Activated T-helper 1 cell treated with anti-CD3 and anti-CD28 coated beads, Interleukin-12 subunit alpha, Interleukin-12 subunit beta, Interleukin-2, Interleukin-4 antibody, amounts not matched to agents 30 ng/mL and 10 ng/mL and 1 ng/mL, durations not matched to agents 14 hours and 24 hours and 36 hours (primary cell): ENCODE measurements at regions not wholly inside any gene's neighbourhood (a gene's known extent, or its start where the extent isn't known, plus 50 kb on each side); places are given as distances from the start of the nearest gene placed in this dataset.
"Not testable (repeated sequence)": the region's sequence is repeated elsewhere in the genome, so short reads cannot be mapped to it uniquely, and the experiment has no call there.

ENCODE experiments used
- DNase-seq: peaks from one replicate; pipeline ENCODE4 v3.0.0; 2021; ENCODE audit warnings: low spot score
- H3K27ac Mint-ChIP-seq: one replicate; pipeline ENCODE4 v1.8.0; 2021; ENCODE audit warnings: mild to moderate bottlenecking, mixed read lengths
- H3K27me3 Mint-ChIP-seq: one replicate; pipeline ENCODE4 v1.8.0; 2022; ENCODE audit warnings: mild to moderate bottlenecking, moderate library complexity, mixed read lengths; ENCODE audit not compliant: insufficient read depth
- H3K36me3 Mint-ChIP-seq: one replicate; pipeline ENCODE4 v1.8.0; 2021; ENCODE audit warnings: low read depth, mixed read lengths
- H3K4me1 Mint-ChIP-seq: one replicate; pipeline ENCODE4 v1.8.0; 2021; ENCODE audit warnings: low read depth, mixed read lengths
- H3K4me3 Mint-ChIP-seq: one replicate; pipeline ENCODE4 v1.8.0; 2021; ENCODE audit warnings: mild to moderate bottlenecking, moderate library complexity, mixed read lengths
- H3K9me3 Mint-ChIP-seq: one replicate; pipeline ENCODE4 v1.8.0; 2021; ENCODE audit warnings: mixed read lengths
- intact Hi-C: fragments of 100-400 bp; cut with micrococcal nuclease; formaldehyde crosslinking; loops from one replicate; pipeline ENCODE4 v1.15.1; 2024

DNA sequence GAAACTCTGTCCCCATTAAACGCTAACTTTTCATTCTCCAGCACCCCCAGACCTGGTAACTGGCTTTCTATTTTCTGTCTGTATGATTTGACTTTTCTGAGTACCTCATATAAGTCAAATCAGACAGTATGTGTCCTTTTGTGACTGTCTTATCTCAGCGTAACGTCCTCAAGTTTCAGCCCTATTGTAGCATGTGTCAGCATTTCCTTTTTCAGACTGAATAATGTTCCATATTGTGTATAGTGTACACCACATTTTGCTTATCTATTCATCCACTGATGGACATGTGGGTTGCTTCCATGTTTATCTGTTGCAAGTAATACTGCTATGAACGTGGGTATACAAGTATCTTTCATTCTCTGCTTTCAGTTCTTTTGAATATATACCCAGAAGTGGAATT, 242.4 kb downstream of the RTP5 start:
- intact Hi-C loops, DNase-seq, H3K27ac Mint-ChIP-seq, H3K27me3 Mint-ChIP-seq, H3K4me1 Mint-ChIP-seq, H3K36me3 Mint-ChIP-seq, H3K9me3 Mint-ChIP-seq, H3K4me3 Mint-ChIP-seq: not testable (repeated sequence)

DNA sequence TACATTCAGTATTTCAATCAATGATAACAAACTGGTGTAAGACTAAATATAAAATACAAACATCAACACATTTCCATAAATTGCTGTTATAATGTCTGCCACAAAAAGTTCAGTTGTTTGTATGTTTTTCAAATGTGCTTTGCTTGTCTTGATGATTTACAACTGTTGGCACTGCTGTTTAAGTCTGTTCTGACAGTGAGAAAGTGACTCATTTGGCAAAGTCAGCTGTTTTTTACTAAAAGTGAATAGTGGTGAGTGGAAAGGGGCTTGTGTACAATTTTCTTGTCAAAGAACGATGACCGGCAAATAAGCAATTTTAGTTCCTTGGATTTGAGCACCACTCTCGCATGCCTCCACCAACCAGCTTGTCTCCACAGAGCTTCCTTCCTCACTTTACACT, 244.0 kb downstream of the RTP5 start:
- H3K4me1 Mint-ChIP-seq, H3K36me3 Mint-ChIP-seq, H3K4me3 Mint-ChIP-seq, DNase-seq, H3K9me3 Mint-ChIP-seq, H3K27ac Mint-ChIP-seq, intact Hi-C loops, H3K27me3 Mint-ChIP-seq: not testable (repeated sequence)

DNA sequence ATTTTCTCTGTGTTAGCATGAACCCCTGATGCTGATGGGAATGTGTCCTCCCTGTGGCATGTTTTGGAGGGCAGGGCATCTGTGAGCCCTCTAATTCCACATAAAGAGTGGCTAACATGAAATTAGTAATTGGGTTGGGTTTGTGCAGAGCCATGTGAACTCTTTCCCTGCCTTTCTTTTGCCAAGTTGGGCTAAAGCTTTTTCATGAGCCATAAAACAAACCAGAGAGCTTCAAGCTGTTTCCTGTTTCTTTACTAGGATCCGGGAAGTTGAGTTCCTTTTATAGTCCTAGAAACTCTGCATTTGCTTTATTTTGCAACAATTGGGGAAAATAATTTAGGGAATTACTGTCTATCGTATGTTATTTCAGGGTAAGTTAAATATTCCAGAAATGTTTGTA, 247.1 kb downstream of the RTP5 start:
- H3K36me3 Mint-ChIP-seq, H3K27ac Mint-ChIP-seq, DNase-seq, H3K4me1 Mint-ChIP-seq, intact Hi-C loops, H3K9me3 Mint-ChIP-seq, H3K4me3 Mint-ChIP-seq, H3K27me3 Mint-ChIP-seq: not testable (repeated sequence)

DNA sequence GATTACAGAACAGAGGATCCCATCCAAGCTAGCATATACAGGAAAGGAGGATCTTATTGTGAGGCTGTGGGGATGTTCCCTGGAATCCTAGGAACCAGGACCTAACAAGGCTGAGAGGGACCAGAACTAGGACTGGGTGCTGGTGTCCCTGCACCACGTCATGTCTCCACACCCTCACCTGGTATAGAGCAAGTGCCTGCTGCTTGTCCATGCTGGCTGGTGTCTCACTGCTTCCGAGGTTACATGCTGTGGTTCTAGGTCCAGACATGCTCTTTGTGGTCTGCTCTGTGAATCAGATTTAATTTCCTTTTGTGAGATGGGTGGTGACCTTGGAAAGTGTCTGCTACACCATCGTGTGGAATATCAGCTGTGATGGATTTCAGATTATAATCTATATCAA, 247.8 kb downstream of the RTP5 start:
- H3K27ac Mint-ChIP-seq, H3K4me3 Mint-ChIP-seq, H3K9me3 Mint-ChIP-seq, H3K4me1 Mint-ChIP-seq, intact Hi-C loops, H3K36me3 Mint-ChIP-seq, DNase-seq, H3K27me3 Mint-ChIP-seq: not testable (repeated sequence)

DNA sequence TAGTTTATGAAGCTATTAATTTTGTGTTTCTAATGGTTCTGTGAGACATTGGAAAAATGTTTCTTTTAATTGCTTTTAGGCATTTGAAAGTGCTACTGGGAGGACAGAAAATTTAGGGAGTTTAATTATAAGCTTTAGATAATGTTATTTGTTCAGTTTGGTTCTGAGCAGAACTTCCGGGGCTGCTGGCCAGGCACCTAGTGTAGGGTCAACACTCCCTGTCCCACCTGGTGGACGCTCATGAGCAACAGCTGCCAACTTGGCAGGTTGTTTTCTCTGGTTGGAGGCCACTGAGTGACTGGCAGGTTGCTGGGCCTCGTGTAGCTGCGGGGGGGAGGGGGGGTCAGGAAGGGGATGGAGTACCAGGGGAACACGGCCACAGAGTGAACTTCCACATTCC, 250.2 kb downstream of the RTP5 start:
- H3K27ac Mint-ChIP-seq, H3K4me3 Mint-ChIP-seq, H3K9me3 Mint-ChIP-seq, H3K36me3 Mint-ChIP-seq, intact Hi-C loops, H3K27me3 Mint-ChIP-seq, DNase-seq, H3K4me1 Mint-ChIP-seq: not testable (repeated sequence)

DNA sequence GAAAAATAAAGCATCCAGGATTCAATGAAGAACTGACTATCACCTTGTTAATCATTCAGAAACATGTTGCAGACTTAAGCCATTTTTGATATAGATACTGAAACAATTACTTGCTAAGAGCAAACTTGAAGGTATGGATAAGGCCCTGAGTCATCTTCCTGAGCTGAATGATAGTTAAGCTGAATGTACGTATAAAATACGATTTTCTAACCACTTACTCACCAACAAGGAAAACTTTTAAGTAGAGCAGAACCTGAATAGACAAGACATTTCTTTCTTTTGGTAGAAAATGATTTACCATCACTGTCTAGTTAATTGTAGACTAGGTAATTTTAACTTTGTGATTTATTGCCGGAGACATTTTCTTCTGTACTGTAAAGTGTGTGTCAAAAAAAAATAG, 261.2 kb downstream of the RTP5 start:
- H3K4me3 Mint-ChIP-seq, DNase-seq, intact Hi-C loops, H3K36me3 Mint-ChIP-seq, H3K27me3 Mint-ChIP-seq, H3K4me1 Mint-ChIP-seq, H3K27ac Mint-ChIP-seq, H3K9me3 Mint-ChIP-seq: not testable (repeated sequence)

DNA sequence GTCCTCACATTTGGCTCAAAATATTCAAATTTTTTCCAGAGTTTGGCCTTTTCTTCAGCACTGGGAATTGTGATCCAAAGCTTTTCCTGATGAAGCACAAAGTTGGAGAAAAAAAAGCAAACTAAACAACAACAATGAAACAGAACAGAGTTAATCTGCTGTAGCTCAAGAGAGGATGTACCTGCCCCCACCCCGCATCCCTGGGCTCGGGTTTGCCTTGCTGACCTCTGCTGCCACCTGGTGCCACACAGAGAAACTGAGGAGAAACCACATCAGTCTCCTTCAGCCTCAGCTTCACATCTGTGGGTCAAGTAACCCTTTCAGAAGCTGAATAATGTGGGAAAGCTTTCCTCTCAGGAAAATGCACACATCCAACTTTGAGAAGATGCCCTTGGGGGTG, 290.4 kb downstream of the RTP5 start:
- DNase-seq, H3K27me3 Mint-ChIP-seq, H3K4me3 Mint-ChIP-seq, H3K36me3 Mint-ChIP-seq, H3K4me1 Mint-ChIP-seq, H3K9me3 Mint-ChIP-seq, intact Hi-C loops, H3K27ac Mint-ChIP-seq: not testable (repeated sequence)

DNA sequence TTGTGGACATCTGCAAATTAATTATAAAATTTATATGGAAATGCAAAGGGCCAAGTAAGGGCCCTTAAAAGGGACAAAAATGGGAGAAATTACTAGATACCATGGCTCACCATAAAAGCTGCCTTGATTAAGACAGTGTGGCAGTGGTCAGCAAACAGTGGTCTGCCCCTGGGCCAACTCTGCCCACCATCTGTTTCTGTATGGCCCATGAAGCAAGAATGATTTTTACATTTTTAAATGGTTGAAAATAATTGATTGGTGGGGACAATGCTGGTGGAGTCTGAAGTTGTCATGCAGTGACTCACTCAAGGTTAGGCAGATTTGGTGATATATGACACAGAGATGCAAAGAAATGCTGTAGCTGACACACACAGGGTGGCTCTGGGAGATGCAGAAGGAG, 295.6 kb downstream of the RTP5 start:
- DNase-seq, H3K36me3 Mint-ChIP-seq, H3K27me3 Mint-ChIP-seq, intact Hi-C loops, H3K9me3 Mint-ChIP-seq, H3K4me3 Mint-ChIP-seq, H3K4me1 Mint-ChIP-seq, H3K27ac Mint-ChIP-seq: not testable (repeated sequence)

DNA sequence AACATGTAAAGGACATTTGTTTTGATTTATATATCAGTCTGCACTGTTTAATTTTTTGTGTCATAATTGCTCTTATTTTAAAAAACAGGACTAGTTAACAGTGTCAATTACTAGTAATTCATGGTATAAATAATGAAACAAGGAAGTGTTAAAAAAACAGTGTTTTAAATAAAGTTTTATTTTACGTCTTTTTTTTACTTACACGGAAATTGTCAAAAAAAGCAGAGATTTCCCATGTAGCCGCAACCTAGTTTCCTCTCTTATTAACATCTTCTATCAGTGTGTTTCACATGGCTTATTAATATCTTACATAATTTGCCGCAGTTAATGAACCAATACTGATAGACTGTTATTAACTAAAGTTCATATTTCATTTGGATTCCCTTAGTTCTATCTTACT, 301.8 kb downstream of the RTP5 start:
- H3K4me3 Mint-ChIP-seq, DNase-seq, intact Hi-C loops, H3K4me1 Mint-ChIP-seq, H3K36me3 Mint-ChIP-seq, H3K9me3 Mint-ChIP-seq, H3K27ac Mint-ChIP-seq, H3K27me3 Mint-ChIP-seq: not testable (repeated sequence)
